Activated B cell treated with CpG ODN at 0.5 μM for 24 hours (primary cell): ENCODE measurements at regions not wholly inside any gene's neighbourhood (a gene's known extent, or its start where the extent isn't known, plus 50 kb on each side); places are given as distances from the start of the nearest gene placed in this dataset.

Experiments used
- ATAC-seq: fragments of 200-7000 bp; cut with Tn5 transposase; one replicate; pipeline ENCODE4 v1.10.0; 2021; ENCODE audit warnings: low read depth, mild to moderate bottlenecking, moderate library complexity
- CTCF ChIA-PET: fragments of 350-600 bp; sonication (Branson Sonifier 250); formaldehyde crosslinking; loops from one replicate; lab custom pipeline; 2021; ENCODE audit warnings: antibody characterized with exemption; lab: Charles Lee
- POLR2A ChIA-PET: fragments of 350-600 bp; sonication (Branson Sonifier 250); formaldehyde crosslinking; loops from one replicate; lab custom pipeline; 2021; ENCODE audit warnings: antibody characterized with exemption; lab: Charles Lee
- DNase-seq: peaks from one replicate; pipeline ENCODE4 v3.0.0; 2022
- H3K27ac Mint-ChIP-seq: one replicate; pipeline ENCODE4 v1.8.0; 2020; ENCODE audit warnings: mixed read lengths
- H3K27me3 Mint-ChIP-seq: one replicate; pipeline ENCODE4 v1.8.0; 2021; ENCODE audit warnings: mixed read lengths
- H3K36me3 Mint-ChIP-seq: one replicate; pipeline ENCODE4 v1.8.0; 2021; ENCODE audit warnings: low read depth, mixed read lengths
- H3K4me1 Mint-ChIP-seq: one replicate; pipeline ENCODE4 v1.8.0; 2021; ENCODE audit warnings: mixed read lengths
- H3K4me3 Mint-ChIP-seq: one replicate; pipeline ENCODE4 v1.8.0; 2020; ENCODE audit warnings: mild to moderate bottlenecking, mixed read lengths
- H3K9me3 Mint-ChIP-seq: one replicate; pipeline ENCODE4 v1.8.0; 2020; ENCODE audit warnings: mixed read lengths
- CTCF ChIP-seq: fragments of 200-600 bp; IDR thresholded peaks from one replicate; pipeline ENCODE4 v1.8.0; 2022; ENCODE audit warnings: antibody characterized with exemption, mild to moderate bottlenecking
- intact Hi-C: fragments of 100-400 bp; cut with micrococcal nuclease; formaldehyde crosslinking; loops from one replicate; pipeline ENCODE4 v1.15.1; 2024

GRCh38 chr3:124570232-124570631 lies 160.0 kb upstream of the UMPS start:
- Mint-ChIP-seq H3K4me3 (no peak overlapping the region), H3K36me3 (no peaks in the 10 kb centered on the region), H3K9me3 (no peaks in the 10 kb centered on the region), H3K27me3 (peaks cover 2% of the 10 kb centered on the region), H3K4me1 (no peaks in the 10 kb centered on the region), H3K27ac (no peak overlapping the region)
- no peak for ATAC-seq
- intact Hi-C loops = no loop called here
- DNase-seq = no peak
- TF ChIP-seq CTCF = no peak
- POLR2A ChIA-PET = no interaction called here
- CTCF ChIA-PET = interaction anchor here (4.4 kb wide), 1 partner anchor 10 kb away, joined by 38 read pairs; no protein-coding TSS in a partner anchor

GRCh38 chr3:124572851-124573405 lies 157.3 kb upstream of the UMPS start:
- ChIA-PET POLR2A (no interaction called here), CTCF (interaction anchor here (4.4 kb wide), 1 partner anchor 12 kb away, joined by 38 read pairs; no protein-coding TSS in a partner anchor)
- H3K27ac Mint-ChIP-seq = no peak overlapping the region
- H3K4me1 Mint-ChIP-seq = peaks cover 3% of the 10 kb centered on the region
- intact Hi-C loops = no loop called here
- H3K27me3 Mint-ChIP-seq = peaks cover 2% of the 10 kb centered on the region
- no peak overlapping the region for H3K4me3 Mint-ChIP-seq
- DNase-seq (no peak), ATAC-seq (no peak)
- no peaks in the 10 kb centered on the region for H3K9me3 Mint-ChIP-seq
- TF ChIP-seq CTCF = no peak
- no peaks in the 10 kb centered on the region for H3K36me3 Mint-ChIP-seq

- intact Hi-C loops = no loop called here
- Mint-ChIP-seq H3K9me3 (no peaks in the 10 kb centered on the region), H3K4me1 (peaks cover 6% of the 10 kb centered on the region), H3K27ac (no peak overlapping the region), H3K27me3 (no peaks in the 10 kb centered on the region), H3K36me3 (no peaks in the 10 kb centered on the region), H3K4me3 (no peak overlapping the region)
- no peak for ATAC-seq
- POLR2A ChIA-PET = no interaction called here
- no peak for TF ChIP-seq CTCF
- no peak for DNase-seq
- CTCF ChIA-PET = interaction anchor here (1.2 kb wide), 1 partner anchor 10 kb away, joined by 3 read pairs; no protein-coding TSS in a partner anchor
Measured at GRCh38 chr3:124574012-124574411, 156.2 kb upstream of the UMPS start.

- intact Hi-C loops = no loop called here
- Mint-ChIP-seq H3K4me1 (peaks cover 6% of the 10 kb centered on the region), H3K27ac (no peak overlapping the region), H3K36me3 (no peaks in the 10 kb centered on the region), H3K4me3 (no peak overlapping the region), H3K9me3 (no peaks in the 10 kb centered on the region), H3K27me3 (no peaks in the 10 kb centered on the region)
- ChIA-PET POLR2A (no interaction called here), CTCF (interaction anchor here (0.8 kb wide), 1 partner anchor 11 kb away, joined by 3 read pairs; no protein-coding TSS in a partner anchor)
- DNase-seq = no peak
- no peak for TF ChIP-seq CTCF
- ATAC-seq = no peak
Measured at GRCh38 chr3:124576565-124577493, 153.4 kb upstream of the UMPS start.
